GM12873 (cell line): ENCODE measurements at regions not wholly inside any gene's neighbourhood (a gene's known extent, or its start where the extent isn't known, plus 50 kb on each side); places are given as distances from the start of the nearest gene placed in this dataset.
A peak's percentile ranks its signal among the peaks of the same experiment; 100 is the strongest.

Experiments used
- TF ChIP-seq, protein P1 (sequence below): IDR thresholded peaks from 2 replicates; pipeline ENCODE4 v1.5.1; 2012; ENCODE audit warnings: low read depth, mild to moderate bottlenecking, moderate library complexity, low read length, control low read depth; ENCODE audit not compliant: insufficient read depth; ENCODE audit errors: missing control alignments

DNA sequence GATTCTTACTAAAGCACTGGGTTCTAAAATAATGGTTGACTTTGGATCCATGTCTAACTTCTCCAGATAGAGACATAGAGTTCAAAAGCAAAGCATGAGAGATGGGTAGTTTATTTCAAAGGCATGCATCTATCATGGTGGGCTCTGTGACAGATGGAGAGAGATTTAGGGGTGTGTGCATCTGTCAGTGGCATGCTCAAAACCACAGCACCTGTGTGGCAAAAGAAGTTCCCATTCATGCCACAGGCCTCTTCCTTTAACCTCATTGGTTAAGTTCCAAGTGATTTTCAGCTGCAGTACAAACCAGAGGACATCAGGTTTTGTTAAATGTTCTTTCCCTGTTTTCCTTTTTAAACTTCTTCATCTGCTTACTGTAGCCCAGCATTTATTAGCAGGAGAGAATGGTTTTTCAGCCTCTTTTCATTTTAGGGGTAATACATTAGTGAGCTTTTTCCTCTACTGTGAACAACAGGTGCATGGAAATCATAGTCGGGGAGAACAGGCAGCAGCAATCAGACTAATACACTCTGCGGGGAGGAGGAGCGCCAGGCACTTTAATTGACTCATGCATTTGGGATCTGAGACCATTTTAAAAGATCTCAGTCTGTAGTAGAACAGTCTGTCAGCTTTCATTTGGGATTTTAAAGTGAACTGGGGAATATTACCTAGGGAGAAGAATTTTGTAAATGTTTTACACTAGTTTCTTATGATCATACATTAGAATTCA, 52.4 kb upstream of the UPP2 start:
- TF ChIP-seq, protein P1, sequence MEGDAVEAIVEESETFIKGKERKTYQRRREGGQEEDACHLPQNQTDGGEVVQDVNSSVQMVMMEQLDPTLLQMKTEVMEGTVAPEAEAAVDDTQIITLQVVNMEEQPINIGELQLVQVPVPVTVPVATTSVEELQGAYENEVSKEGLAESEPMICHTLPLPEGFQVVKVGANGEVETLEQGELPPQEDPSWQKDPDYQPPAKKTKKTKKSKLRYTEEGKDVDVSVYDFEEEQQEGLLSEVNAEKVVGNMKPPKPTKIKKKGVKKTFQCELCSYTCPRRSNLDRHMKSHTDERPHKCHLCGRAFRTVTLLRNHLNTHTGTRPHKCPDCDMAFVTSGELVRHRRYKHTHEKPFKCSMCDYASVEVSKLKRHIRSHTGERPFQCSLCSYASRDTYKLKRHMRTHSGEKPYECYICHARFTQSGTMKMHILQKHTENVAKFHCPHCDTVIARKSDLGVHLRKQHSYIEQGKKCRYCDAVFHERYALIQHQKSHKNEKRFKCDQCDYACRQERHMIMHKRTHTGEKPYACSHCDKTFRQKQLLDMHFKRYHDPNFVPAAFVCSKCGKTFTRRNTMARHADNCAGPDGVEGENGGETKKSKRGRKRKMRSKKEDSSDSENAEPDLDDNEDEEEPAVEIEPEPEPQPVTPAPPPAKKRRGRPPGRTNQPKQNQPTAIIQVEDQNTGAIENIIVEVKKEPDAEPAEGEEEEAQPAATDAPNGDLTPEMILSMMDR: no peak

DNA sequence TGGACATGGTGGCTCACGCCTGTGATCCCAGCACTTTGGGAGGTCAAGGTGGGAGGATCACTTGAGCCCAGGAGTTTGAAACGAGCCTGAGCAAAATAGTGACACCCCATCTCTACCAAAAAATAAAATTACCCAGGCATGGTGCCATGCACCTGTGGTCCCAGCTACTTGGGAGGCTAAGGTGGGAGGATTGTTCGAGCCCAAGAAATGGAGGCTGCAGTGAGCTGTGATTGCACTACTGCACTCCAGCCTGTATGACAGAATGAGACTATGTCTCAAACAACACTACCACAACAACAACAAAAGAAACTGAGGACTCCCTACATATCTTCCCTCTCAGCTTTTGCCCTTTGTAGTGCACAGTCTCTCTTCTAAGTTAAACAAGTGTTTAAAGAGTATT, 53.3 kb upstream of the UPP2 start:
- TF ChIP-seq, protein P1: no peak

DNA sequence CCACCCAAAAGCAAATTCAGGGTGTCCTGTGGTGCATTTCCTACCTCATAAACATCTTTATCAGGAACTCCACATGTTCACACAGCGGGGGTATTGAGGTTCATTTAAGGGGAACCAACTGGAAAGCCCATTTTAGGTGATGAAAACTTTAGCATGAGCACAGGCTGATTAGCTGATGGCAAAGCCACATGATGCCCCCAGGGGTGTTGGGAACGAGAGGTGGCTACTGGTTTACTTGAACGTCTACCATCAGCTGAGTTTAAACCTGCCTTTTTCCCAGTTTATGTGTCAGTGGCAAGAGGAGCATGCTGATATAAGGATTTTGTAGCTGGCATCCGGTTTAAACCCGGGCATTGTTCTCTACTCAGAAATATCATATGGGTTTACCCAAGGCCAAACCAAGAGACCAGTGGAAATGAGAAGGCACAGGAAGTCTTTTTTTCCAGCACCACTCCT, 54.5 kb upstream of the UPP2 start:
- TF ChIP-seq, protein P1: no peak

DNA sequence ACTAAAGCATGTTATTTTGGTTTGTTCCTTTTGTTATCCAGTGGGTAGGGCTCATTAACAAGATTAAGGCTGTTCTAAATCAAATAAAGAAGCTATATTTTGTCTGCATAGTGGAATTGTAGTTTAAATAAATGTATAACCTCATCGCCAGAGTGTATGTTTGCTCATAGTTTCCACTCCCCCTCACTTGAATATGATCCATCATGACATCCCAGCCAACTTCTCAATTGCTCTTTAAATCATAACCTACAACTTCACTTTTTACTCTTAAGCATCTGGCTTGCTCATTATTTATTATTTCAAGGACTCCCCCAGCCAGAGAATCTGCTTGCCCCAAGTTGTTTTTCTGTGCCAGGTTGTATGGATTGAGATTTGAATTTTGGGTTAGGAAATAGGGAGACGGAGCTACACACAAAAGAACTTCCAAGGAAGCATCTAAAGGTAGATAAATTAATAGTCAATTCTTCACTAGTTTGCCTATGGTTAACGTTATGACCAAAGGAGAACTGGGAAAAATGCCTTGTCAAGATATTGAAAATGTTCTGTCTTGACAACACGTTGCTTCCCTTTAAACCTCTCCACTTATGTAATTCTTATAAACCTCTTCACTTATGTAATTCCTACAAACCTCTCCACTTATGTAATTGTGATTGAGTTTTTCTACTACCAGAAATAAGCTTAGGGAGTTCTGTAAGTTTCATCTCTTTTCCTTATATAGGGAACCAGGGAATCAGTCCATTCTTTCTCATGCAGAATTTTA, 55.4 kb upstream of the UPP2 start:
- TF ChIP-seq, protein P1: no peak

DNA sequence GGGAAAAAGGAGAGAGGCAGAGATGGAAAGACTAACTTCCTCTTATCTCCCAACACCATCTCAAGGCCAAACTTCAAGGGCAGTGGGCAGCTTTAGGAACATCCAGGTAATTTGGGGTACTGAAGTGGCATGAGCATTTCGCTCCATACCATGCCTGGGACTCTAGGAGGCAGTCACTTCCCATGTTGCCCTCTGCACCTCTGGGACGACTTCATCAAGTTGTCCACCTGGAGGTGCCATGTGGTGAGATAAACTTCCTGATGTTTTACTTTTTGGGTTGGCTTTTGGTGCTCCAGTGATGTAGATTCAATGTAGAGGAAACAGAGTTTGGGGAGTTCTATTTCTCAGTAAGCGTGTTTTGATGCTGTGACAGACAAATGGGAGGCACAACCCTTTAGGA, 56.3 kb upstream of the UPP2 start:
- TF ChIP-seq, protein P1: peak; percentile 26

DNA sequence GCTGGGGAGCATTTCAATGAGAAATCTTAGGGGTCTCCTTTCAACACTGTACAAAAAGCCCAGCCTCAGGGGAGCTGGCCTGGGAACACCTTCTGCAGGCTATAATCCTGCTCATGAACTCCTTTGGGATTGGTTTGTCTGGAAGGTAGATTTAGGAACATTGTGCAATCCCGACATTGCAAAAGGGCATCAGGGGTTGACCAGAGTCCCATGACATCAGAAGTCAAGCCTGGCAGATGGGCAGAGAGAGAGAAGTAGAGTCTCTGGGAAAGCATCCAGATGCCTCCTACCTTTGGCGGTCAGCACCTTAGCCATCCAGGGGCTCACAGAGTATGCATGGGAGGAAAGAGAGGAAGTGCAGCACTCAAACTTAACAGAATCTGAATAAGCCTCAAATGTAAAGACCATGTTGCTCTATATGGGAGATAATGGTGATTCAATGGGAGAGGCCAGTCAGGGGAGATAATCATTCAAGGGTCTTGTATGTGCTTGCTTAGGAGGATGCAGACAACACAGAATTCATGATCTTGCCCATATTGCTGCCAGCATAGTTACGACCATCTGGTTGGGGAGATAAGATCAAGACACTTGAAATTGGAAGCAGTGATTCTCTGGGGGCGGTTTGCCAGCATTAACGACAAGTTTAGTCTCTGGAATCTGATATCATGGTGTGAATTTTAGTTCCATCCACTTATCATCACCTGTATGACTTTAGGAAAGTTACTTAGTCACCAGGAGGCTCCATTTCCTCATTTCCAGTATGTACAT, 58.3 kb upstream of the UPP2 start:
- TF ChIP-seq, protein P1: no peak

DNA sequence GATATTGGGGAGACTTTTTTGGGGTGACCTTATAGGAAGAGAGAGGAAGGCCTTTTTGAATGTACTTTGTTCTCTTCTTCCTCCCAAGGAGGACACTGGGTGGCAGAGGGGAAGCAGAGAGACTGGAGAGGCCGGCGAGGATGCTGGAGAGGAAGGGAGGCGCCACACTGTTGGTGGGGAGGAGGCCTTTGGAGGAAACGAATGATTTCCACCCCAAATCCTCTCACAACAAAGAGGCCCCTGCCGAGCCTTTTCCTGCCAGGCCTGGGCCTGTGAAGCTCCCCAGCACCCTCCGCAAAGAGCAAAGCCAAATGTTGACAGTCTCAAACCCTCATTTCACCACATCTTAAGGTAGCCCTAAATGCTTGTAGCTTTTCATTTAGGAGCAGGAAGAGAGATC, 59.0 kb upstream of the UPP2 start:
- TF ChIP-seq, protein P1: no peak
